22Rv1 (cell line): ENCODE measurements at regions not wholly inside any gene's neighbourhood (a gene's known extent, or its start where the extent isn't known, plus 50 kb on each side); places are given as distances from the start of the nearest gene placed in this dataset.

Source experiments
- H3K27ac ChIP-seq: fragments of 450-650 bp; 2 replicates; pipeline ENCODE4 v1.5.1; 2017
- ZFX ChIP-seq: fragments of 450-650 bp; IDR thresholded peaks from 2 replicates; pipeline ENCODE4 v1.6.1; 2017; ENCODE audit warnings: antibody characterized with exemption, borderline replicate concordance
- TF ChIP-seq, protein P1 (sequence below): fragments of 450-650 bp; IDR thresholded peaks from 2 replicates; pipeline ENCODE4 v1.5.1; 2017; ENCODE audit warnings: mild to moderate bottlenecking

GRCh38 chr4:128571747-128572146 lies 237.8 kb upstream of the JADE1 start:
- H3K27ac ChIP-seq, result peak overlapping the region; percentile 68
- TF ChIP-seq, protein P1, sequence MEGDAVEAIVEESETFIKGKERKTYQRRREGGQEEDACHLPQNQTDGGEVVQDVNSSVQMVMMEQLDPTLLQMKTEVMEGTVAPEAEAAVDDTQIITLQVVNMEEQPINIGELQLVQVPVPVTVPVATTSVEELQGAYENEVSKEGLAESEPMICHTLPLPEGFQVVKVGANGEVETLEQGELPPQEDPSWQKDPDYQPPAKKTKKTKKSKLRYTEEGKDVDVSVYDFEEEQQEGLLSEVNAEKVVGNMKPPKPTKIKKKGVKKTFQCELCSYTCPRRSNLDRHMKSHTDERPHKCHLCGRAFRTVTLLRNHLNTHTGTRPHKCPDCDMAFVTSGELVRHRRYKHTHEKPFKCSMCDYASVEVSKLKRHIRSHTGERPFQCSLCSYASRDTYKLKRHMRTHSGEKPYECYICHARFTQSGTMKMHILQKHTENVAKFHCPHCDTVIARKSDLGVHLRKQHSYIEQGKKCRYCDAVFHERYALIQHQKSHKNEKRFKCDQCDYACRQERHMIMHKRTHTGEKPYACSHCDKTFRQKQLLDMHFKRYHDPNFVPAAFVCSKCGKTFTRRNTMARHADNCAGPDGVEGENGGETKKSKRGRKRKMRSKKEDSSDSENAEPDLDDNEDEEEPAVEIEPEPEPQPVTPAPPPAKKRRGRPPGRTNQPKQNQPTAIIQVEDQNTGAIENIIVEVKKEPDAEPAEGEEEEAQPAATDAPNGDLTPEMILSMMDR, result no peak
- TF ChIP-seq ZFX, result no peak

GRCh38 chr4:128570387-128570975 lies 239.0 kb upstream of the JADE1 start:
- TF ChIP-seq, protein P1, result no peak
- TF ChIP-seq ZFX, result no peak
- H3K27ac ChIP-seq, result peak overlapping the region; percentile 68

DNA sequence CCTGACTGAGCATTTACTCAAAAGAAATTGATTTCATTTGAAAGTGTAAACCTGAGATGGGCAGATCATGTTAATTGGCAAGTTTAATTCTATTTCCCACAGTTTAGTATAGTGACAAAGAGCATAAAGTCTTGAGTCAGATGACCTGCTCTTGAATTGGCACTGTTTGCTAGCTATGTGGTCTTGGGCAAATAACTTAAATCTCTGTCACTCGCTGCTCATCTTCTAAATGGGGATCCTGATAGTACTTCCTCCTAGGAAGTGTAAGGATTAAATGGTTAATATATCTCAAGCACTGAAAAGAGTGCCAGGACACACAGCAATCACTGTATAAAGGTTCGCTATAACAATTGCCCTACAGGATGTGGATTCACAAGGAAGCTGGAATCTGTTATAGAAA lies 242.8 kb upstream of the JADE1 start:
- TF ChIP-seq, protein P1, result no peak
- TF ChIP-seq ZFX, result no peak
- H3K27ac ChIP-seq, result no peak overlapping the region

DNA sequence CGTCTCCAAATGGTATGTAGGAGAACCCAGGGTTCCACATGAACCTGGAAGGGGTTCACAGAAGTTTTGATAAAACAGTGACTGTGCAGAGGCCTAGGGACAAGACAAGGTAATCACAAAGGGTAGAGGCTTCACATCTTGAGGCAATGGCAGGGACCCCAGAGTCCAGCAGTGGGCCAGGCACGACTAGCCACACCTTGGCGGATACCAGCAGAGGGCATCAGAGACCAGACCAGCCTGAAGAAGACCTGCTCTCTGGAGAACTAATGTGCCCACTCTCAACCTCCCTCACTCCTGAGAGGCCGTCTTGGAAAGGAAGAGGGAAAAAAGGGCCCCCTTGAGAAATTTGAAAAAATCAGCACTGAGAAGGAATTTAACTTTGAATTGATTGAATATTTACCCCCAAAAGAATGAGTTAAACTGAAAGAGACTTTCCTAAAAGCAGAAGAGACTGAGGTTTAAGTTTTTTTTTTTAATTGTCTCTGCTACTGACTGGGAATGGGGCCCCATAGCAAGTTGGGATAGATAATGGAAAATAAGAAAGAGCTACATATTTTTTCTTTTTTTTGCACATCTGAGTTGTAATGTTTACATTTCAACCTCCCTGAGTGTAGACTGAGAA lies 243.8 kb upstream of the JADE1 start:
- H3K27ac ChIP-seq, result no peak overlapping the region
- TF ChIP-seq, protein P1, result peak; percentile 75
- TF ChIP-seq ZFX, result no peak

DNA sequence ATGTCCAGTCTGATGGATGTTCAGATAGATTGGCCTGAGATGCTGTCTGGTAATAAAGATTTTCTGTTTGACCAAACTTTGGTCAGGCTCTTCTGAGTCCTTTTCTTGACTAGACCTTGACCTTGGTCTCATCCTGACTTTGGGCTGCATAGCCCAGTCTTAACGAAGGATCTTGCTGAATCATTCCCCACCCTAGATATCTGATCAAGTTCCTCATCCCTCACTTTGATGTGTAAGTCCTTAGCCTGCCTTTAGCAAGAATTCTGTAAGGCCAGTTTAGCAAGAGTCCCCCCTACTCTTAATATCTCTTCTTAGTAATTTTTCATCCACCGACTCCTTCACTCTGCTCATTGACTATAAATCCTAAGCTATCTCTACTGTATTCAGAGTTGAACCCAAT lies 244.4 kb upstream of the JADE1 start:
- TF ChIP-seq ZFX, result no peak
- TF ChIP-seq, protein P1, result no peak
- H3K27ac ChIP-seq, result no peak overlapping the region

GRCh38 chr4:128564081-128564630 lies 245.3 kb upstream of the JADE1 start:
- TF ChIP-seq, protein P1, result no peak
- no peak for TF ChIP-seq ZFX
- H3K27ac ChIP-seq, result no peak overlapping the region
